ENCODE measurements at regions not wholly inside any gene's neighbourhood (a gene's known extent, or its start where the extent isn't known, plus 50 kb on each side); places are given as distances from the start of the nearest gene placed in this dataset.

DNA sequence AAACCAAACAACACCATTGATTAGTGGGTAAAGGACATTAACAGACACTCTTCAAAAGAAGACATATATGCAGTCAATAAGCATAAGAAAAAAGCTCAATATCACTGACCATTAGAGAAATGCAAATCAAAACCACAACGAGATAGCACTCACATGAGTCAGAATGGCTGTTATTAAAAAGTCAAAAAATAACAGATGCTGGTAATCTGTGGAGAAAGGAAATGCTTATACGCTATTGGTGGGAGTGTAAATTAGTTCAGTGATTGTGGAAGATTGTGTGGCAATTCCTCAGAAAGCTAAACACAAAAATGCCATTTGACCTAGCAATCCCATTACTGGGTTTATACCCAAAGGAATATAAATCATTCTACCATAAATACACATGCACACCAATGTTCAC is 182.6 kb downstream of the TRPC6 start:
- no peak for DNase-seq (ENCODE audit: low read depth, low spot score)

DNA sequence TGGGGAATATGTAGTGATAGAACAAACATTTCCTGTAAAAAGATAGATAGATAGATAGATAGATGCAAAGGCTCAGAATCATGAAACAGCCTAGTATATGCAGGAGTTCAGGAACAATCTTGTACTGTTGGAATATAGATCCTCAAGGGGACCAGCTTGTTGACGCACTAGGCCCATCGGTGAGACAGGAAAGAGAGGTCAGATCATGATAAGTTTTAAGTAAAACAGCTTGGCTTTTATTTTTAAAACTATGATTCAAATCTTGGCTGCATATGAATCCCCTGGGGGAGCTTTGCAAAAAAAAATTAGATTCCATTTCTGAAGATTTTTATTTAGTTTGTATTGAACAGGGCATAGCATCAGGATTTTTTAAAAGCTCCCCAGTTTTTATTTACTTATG is 185.8 kb downstream of the TRPC6 start:
- DNase-seq (ENCODE audit: low read depth, low spot score): no peak

DNA sequence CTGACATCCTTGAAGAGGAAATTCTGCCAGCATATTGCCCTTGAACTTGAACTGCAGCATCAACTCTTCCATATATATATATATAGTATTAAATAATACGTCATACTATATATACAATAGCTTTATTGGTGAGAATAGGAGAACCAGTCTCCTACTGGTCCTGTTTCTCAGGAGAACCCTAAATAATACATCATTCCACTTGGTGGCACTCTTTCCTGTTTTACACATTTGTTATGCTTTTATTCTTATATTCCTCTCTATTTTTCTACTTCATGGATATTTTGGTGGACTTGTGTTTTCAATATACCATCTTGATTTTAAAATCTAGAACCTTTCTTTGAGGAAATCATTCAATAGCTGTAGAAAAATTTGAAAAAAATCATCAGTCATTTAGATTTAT is 193.3 kb downstream of the TRPC6 start:
- no peak for DNase-seq (ENCODE audit: low read depth, low spot score)

DNA sequence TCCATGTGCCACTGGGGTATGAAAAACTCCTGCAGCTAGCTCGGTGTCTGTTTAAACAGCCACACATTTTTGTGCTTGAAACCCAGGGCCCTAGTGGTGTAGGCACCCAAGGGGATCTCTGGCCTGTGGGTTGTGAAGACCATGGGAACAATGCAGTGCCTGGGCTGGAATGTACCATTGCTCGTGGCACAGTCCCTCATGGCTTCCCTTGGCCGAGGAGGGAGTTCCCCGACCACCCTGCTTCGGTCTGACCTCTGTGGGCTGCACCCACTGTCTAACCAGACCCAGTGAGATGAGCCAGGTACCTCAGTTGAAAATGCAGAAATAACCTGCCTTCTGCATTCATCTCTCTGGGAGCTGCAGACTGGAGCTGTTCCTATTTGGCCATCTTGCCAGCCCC is 214.0 kb downstream of the TRPC6 start:
- DNase-seq (ENCODE audit: low read depth, low spot score): no peak

DNA sequence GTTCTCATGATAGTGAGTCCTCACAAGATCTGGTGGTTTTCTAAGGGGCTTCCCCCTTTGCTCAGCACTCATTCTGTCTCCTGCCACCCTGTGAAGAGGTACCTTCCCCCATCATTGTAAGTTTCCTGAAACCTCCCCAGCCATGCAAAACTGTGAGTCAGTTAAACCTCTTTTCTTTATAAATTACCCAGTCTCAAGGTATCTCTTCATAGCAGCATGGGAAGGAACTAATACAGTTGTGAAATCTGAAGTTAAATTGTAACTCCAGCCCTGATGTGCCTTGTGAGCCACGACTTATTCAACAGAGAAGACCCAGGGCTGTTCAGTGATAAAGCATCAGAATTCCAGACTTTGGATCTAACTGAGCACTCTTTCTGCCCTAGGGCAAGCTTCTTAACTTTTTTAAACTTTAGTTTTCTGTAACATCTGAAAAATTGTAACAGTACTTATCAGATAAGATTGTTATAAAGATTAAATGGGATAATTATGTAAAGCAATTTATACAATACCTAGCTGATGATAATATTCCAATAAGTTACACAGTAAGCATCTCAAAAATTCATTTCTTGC is 220.0 kb downstream of the TRPC6 start:
- no peak for DNase-seq (ENCODE audit: low read depth, low spot score)

DNA sequence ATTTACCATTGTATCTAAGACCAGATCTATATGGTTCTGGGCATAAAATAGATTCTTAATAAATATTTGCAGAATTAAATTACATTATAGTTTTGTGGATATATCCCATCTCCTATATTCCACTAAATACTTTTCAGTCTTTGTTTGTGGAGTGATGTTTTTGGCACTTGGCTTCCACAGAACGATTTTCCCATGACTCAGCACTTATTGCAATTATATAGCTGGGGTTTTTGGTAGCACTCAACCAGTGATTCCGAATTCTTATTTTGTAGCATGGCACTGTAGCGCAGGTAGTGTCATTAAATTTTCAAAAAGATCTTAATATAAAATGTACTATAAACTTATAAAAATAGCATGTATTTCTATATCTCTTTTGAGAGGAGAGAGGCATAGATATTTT is 221.2 kb downstream of the TRPC6 start:
- DNase-seq (ENCODE audit: low read depth, low spot score): no peak

DNA sequence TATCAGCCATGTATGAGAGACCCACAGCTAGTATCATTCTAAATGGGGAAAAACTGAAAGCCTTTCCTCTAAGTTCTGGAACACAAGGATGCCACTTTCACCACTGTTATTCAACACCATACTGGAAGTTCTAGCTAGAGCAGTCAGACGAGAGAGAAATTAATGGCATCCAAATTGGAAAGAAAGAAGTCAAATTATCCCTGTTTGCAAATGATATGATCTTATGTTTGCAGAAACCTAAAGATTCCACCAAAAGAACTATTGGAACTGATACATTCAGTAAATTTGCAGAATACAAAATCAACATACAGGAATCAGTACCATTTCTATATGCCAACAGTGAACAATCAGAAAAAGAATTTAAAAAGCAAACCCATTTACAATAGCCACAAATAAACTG is 226.0 kb downstream of the TRPC6 start:
- no peak for DNase-seq (ENCODE audit: low read depth, low spot score)

DNA sequence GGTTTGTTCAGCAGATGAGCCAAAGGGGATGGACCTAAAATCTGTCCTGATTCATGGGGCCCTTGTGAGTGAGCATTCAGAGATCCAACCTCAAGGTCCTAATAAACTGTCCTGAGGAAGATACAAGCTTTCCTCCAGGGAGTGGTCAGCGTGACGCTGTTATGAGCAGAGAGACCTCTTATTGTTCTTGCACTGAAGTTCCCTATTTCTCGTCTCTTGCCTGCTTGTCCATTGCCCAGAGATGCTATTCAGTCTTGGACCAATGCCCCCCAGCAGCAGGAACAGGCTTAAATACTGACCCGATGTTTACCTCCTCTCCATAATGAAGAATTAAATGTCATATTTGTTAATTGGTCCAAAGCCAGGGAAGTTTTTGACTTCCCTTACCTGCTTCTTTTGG is 225.2 kb upstream of the PGR start:
- DNase-seq (ENCODE audit: low read depth, low spot score): no peak

DNA sequence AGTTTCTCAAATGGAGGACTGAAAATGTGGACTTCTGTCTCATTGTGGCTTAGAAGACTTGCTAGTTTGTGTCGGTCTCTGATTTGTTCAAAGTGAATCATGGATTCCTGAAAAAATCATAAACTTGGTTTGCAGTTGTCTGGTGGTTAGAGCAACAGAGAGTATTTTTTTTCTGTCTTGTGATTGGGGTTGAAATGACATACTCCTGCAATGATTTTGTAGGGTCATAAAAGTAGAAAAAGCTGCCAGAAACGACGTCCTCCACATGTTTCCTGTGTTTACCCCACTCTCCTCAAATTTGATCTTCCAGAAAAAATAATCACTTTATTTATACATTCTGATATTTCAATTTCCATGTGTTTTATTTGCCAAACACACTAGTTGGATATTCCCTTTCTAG is 219.2 kb upstream of the PGR start:
- no peak for DNase-seq (ENCODE audit: low read depth, low spot score)

DNA sequence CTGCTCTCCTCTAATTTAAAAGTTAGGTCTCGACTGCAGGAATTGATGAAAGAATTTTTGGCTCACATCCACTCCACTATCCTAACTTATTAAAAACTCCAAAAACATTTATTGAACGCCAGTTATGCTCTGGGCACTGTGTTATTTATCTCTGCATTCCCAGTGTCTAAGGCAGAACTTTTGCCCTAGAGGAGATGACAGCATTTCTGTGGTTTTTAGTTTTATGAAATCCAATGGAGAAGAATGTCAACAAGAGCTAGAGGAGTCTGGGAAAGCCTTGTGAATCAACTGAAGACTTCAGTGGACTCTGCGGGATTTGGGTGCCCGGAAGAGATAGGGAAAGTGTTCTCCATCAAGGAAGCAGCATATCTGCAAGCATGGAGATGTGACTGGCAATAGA is 217.0 kb upstream of the PGR start:
- no peak for DNase-seq (ENCODE audit: low read depth, low spot score)

DNA sequence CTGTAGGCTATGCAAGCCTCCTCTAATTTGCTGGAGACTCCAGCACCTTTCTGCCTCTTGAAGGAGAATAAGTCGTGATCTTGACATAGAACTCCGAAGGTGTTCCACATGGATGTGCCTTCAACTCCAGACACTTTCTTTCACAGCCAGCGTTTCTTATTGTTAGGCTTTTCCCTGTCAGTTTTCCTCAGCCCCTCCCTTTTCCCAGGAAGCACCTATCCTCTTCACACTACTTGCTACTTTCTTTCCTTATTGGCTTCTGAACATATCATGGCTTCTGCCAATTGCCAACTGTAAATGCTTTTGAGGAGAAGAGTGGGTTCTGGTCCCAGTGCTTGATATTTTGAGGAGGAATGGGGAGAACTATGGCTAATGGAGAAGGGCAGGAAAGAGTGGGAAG is 216.3 kb upstream of the PGR start:
- no peak for DNase-seq (ENCODE audit: low read depth, low spot score)

DNA sequence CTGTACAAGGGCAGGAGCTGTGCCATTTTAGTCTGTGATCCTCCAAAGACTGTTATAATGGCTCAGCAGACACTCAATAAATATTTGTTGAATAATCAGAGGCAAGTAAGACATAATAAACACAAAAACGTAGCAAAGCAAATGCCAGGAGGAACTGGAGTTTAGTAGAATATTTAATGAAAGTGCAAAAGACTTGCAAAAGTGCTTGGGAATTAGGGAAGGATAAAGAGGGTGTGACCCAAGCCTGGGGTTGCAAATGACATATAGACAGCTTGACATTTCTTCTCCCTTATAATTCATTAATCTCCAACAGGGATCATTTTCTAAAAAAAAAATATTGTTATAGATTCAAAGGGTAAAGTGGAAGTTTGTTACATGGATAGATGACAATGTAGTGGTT is 212.7 kb upstream of the PGR start:
- no peak for DNase-seq (ENCODE audit: low read depth, low spot score)

DNA sequence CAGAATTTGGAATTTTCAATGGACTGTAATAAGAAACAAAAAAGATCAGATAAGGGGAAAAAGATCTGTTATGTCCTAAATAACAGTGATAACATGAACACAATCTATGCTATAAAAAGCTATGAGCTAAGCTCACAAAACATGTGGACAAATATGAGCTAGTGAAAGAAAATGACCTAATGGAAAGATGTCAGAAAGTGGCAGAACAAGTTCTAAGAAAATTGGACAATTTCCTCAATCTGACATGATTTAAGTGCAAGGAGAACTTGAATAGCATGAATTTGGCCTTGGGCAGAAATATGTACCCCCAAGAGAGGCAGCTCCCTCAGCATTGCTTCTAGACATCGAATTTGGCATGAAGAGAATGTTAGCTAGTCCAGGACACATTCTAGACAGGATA is 212.0 kb upstream of the PGR start:
- no peak for DNase-seq (ENCODE audit: low read depth, low spot score)

DNA sequence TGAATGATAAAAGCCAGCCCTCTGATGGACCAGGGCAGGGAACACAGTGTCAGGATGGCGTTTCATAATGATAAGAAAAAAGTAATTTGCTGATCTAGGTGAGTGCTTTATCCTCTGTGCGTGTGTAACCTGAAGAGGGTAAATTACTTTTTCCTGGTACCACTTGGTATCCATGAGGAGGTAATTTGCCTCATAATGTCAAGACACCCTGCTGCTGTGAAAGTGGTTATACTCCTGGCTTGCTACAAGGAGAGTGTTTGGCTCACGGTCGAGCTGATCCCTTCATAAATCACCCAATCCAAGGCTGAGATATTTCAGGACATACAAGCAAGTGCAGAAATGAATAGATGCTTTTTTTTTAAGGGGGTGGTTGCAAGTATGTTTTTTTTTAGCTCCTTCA is 207.2 kb upstream of the PGR start:
- no peak for DNase-seq (ENCODE audit: low read depth, low spot score)

DNA sequence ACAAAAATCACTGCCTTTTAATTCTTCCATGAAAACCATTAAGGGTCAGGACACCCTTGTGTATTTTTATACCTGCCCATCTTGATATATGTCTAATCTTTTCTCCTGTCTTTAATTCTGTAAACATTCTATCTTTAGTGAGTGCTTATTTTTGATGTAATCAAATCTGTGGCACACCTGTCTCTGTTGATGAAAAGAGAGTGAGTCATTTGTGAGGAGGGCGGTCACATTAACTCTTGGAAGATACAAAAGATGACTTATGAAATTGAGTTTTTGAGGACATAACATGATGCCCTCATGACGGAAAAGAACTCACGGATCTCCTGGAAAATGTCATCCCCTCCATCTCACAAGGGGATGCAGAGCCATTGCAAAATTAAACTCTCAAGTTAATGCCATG is 206.5 kb upstream of the PGR start:
- no peak for DNase-seq (ENCODE audit: low read depth, low spot score)

DNA sequence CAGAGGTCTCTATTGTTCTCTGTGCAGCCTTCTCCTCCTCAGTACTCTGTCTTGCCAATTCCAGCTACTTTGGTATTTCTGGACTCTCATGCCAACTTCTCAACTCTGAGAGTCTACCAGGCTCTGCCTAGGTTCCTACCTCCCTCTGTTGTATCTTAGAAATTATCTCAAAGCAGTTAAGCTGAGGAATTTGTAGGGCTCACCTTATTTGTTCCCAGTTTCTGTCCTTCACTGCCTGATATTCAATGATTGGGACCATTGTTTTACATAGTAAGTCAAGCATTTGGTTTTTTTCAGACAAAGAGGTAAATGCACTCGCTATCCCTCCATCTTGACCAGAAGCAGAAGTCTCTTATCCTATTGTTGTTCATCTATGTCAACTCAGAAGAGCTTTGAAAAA is 205.0 kb upstream of the PGR start:
- DNase-seq (ENCODE audit: low read depth, low spot score): no peak

DNA sequence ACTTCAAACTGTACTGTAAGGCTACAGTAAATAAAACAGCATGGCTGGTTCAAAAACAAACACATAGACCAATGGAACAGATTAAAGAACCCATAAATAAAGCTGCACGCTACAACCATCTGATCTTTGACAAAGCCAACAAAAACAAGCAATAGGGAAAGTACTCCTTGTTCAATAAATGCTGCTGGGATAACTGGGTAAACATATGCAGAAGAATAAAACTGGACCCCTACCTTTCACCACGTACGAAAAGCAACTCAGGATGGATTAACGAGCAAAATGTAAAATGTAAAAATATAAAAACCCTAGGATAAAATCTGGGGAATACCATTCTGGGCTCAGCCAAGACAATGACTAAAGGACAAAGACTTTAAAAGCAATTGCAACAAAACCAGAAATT is 201.8 kb upstream of the PGR start:
- DNase-seq (ENCODE audit: low read depth, low spot score): no peak

DNA sequence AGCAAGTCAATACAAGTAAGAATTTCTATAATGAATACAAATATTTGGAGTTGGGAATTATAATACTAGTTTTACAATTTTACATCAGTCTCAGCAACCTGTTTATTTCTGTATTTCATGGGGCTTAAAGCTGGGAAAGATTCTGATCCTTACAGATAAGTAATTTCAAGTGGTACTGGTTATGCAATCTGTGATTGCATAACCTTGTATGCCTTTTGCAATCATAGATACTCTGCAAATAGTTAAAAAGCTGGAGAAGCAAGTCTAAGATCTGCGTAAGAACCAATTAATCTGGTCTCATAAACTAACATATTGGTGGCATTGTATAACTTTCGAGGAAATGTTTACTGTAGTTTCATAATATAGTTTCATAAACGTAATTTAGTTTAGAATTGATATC is 198.3 kb upstream of the PGR start:
- no peak for DNase-seq (ENCODE audit: low read depth, low spot score)

DNA sequence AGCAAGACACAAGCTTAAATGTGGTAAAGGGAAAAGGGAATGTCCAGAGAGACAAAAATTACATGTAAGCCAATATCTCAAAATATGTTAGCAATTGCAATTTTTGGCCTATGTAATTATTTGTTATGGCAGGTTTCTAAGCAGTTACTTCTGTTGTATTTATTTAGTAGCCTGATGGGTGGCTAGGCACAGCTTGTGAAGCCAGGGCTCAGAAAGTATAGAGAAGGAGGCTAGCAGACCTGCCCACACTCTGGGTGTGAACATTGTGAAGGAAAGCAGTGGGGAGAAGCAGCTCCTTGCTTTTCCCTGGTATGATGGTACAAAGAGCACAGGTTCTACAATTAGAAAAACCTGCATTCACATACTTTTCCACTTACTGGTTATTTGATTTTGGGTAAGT is 196.5 kb upstream of the PGR start:
- DNase-seq (ENCODE audit: low read depth, low spot score): no peak

DNA sequence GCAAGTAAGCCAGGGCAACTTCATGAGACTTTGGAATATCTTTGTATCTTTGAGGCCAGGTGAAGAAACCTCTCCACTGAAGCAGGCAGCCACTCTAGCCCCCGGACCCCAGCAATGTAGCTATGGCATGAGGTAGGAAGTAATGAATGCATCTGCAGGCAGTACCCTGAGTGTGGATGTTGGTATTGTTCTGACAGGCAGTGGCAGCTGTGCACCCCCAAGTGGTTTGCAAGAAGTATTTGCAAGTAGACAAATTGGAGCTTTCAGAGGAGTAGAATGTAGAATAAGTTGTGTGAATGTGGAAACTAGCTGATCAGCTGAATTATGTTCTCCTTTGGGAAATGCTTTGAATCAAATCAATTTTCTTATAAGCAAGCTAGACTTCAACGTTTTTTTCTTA is 194.4 kb upstream of the PGR start:
- DNase-seq (ENCODE audit: low read depth, low spot score): no peak

DNA sequence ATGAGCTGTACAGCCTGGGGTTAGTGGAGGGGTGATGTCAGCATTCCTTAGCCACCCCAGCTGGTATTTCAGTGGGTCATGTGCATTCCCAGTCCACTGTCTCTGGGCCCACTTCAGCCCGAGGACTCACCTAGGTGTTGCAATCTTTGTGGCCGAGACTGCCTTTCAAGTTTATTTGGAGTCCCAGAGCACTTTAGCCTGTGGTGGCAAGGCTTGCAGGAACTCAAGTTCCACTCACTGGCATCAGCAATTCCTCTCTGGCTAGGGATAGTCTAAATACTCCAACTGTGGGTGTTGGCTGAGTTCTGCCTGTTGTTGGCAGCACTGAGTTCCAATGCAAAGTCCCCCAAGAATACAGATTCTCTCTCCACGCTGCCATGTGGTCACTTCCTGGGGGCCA is 191.6 kb upstream of the PGR start:
- DNase-seq (ENCODE audit: low read depth, low spot score): no peak

DNA sequence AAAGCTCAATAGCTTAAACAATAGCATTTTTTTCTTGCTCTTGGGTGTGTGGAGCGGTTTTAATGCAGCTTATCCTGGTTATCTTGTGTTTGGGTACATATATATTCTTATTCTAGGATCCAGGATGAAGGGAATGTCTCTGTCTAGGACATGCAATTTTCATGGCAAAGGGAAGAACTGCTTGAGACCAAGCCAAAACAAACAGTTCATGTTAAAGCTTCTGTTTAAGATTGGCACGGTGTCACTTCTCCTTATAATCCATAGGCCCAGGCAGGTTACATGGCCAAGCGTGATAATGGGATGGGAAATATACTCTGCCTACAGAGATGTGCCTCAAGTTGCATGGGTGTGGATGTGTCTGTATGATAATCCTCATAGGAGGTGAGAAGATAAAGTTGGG is 177.1 kb upstream of the PGR start:
- DNase-seq (ENCODE audit: low read depth, low spot score): no peak

DNA sequence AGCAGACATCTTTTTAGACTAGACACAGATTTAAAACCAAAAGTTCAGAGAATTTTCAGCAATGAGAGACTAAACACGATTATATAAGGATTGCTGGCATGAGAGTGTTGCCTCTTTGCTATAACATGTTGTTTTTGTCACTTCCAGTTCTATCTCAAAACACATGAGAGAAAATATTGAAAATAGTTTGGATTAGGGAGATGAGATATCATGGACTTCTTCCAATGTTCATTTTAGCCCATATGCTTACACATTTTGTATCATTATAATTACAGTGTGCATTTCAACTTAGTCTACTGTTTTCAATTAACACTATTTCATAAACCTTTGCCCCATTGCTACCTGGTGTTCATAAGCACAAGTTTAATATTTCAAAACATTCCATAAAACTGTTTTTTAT is 175.9 kb upstream of the PGR start:
- DNase-seq (ENCODE audit: low read depth, low spot score): no peak

DNA sequence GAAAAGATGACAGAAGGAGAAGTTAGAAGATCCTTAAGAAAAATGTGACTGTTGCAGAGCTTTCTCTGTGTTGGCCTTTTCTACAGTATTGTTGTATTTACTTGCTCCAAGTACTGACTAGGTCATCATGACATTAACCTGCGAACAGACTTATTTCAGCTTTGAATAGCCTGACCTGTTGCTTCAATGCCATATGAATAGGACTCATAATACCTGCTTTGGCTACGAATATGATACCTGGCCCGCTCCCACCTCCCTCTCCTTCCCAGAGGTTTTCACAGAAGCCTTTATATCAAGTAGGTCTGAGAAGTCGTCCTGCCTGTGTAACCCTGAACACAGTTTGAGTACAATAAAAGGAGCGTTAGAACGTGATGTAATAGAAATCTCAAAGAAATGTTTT is 169.6 kb upstream of the PGR start:
- no peak for DNase-seq (ENCODE audit: low read depth, low spot score)

DNA sequence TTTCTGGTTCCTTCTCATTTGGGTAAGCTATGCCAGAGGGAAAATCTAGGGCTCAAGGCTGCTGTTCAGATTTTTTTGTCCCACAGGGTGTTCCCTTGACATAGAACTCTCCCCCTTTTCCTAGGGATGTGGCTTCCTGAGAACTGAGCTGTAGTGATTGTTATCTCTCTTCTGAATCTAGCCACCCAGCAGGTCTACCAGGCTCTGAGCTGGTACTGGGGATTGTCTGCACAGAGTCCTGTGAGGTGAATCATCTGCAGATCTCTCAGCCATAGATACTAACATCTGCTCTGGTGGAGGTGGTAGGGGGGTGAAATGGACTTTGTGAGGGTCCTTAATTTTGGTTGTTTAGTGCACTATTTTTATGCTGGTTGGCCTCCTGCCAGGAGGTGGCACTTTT is 167.3 kb upstream of the PGR start:
- peak; percentile 4 for DNase-seq (ENCODE audit: low read depth, low spot score)

Measured in ELF-1 (cell line).